Activated B cell treated with CpG ODN at 0.5 μM for 24 hours (primary cell): ENCODE measurements at regions not wholly inside any gene's neighbourhood (a gene's known extent, or its start where the extent isn't known, plus 50 kb on each side); places are given as distances from the start of the nearest gene placed in this dataset.

Experiments used
- ATAC-seq: fragments of 200-7000 bp; cut with Tn5 transposase; one replicate; pipeline ENCODE4 v1.10.0; 2021; ENCODE audit warnings: low read depth, mild to moderate bottlenecking, moderate library complexity
- CTCF ChIA-PET: fragments of 350-600 bp; sonication (Branson Sonifier 250); formaldehyde crosslinking; loops from one replicate; lab custom pipeline; 2021; ENCODE audit warnings: antibody characterized with exemption; lab: Charles Lee
- POLR2A ChIA-PET: fragments of 350-600 bp; sonication (Branson Sonifier 250); formaldehyde crosslinking; loops from one replicate; lab custom pipeline; 2021; ENCODE audit warnings: antibody characterized with exemption; lab: Charles Lee
- DNase-seq: peaks from one replicate; pipeline ENCODE4 v3.0.0; 2022
- H3K27ac Mint-ChIP-seq: one replicate; pipeline ENCODE4 v1.8.0; 2020; ENCODE audit warnings: mixed read lengths
- H3K27me3 Mint-ChIP-seq: one replicate; pipeline ENCODE4 v1.8.0; 2021; ENCODE audit warnings: mixed read lengths
- H3K36me3 Mint-ChIP-seq: one replicate; pipeline ENCODE4 v1.8.0; 2021; ENCODE audit warnings: low read depth, mixed read lengths
- H3K4me1 Mint-ChIP-seq: one replicate; pipeline ENCODE4 v1.8.0; 2021; ENCODE audit warnings: mixed read lengths
- H3K4me3 Mint-ChIP-seq: one replicate; pipeline ENCODE4 v1.8.0; 2020; ENCODE audit warnings: mild to moderate bottlenecking, mixed read lengths
- H3K9me3 Mint-ChIP-seq: one replicate; pipeline ENCODE4 v1.8.0; 2020; ENCODE audit warnings: mixed read lengths
- CTCF ChIP-seq: fragments of 200-600 bp; IDR thresholded peaks from one replicate; pipeline ENCODE4 v1.8.0; 2022; ENCODE audit warnings: antibody characterized with exemption, mild to moderate bottlenecking
- intact Hi-C: fragments of 100-400 bp; cut with micrococcal nuclease; formaldehyde crosslinking; loops from one replicate; pipeline ENCODE4 v1.15.1; 2024

GRCh38 chr12:14138495-14138894, 157.1 kb upstream of the GRIN2B start:
- intact Hi-C loops = loop anchor here (2.0 kb wide), 1 partner anchor 18 kb away; no protein-coding TSS in a partner anchor
- POLR2A ChIA-PET = interaction anchor here (1.7 kb wide), 1 partner anchor 19 kb away, joined by 5 read pairs; no protein-coding TSS in a partner anchor
- no peak for TF ChIP-seq CTCF
- Mint-ChIP-seq H3K27ac (no peak overlapping the region), H3K36me3 (no peaks in the 10 kb centered on the region), H3K27me3 (no peaks in the 10 kb centered on the region), H3K9me3 (no peaks in the 10 kb centered on the region), H3K4me1 (peaks cover under 1% of the 10 kb centered on the region), H3K4me3 (no peak overlapping the region)
- DNase-seq (no peak), ATAC-seq (peak; percentile 74)
- CTCF ChIA-PET = interaction anchor here (1.4 to 1.5 kb wide), 2 partner anchors 18 to 29 kb away, joined by 3 to 5 read pairs; no protein-coding TSS in a partner anchor

- Mint-ChIP-seq H3K27me3 (no peaks in the 10 kb centered on the region), H3K4me1 (peaks cover 51% of the 10 kb centered on the region), H3K4me3 (peak overlapping the region; percentile 11), H3K36me3 (peaks cover 2% of the 10 kb centered on the region), H3K27ac (no peak overlapping the region), H3K9me3 (peaks cover 2% of the 10 kb centered on the region)
- ATAC-seq (no peak), DNase-seq (no peak)
- no peak for TF ChIP-seq CTCF
- intact Hi-C loops = no loop called here
- ChIA-PET POLR2A (interaction anchor here (0.5 kb wide), 1 partner anchor 35 kb away, joined by 4 read pairs; no protein-coding TSS in a partner anchor), CTCF (interaction anchor here (0.7 kb wide), 1 partner anchor 19 kb away, joined by 4 read pairs; no protein-coding TSS in a partner anchor)
Observed at GRCh38 chr12:14148489-14149270, 167.3 kb upstream of the GRIN2B start.

GRCh38 chr12:14153803-14154202, 172.4 kb upstream of the GRIN2B start:
- CTCF ChIA-PET = interaction anchor here (1.5 kb wide), 1 partner anchor 14 kb away, joined by 4 read pairs; no protein-coding TSS in a partner anchor
- TF ChIP-seq CTCF = no peak
- peak; percentile 7 for ATAC-seq
- POLR2A ChIA-PET = interaction anchor here (0.7 kb wide), 1 partner anchor 417 kb away, joined by 3 read pairs; no protein-coding TSS in a partner anchor
- no peaks in the 10 kb centered on the region for H3K27me3 Mint-ChIP-seq
- peaks cover 4% of the 10 kb centered on the region for H3K36me3 Mint-ChIP-seq
- H3K9me3 Mint-ChIP-seq = no peaks in the 10 kb centered on the region
- DNase-seq = no peak
- peaks cover 74% of the 10 kb centered on the region for H3K4me1 Mint-ChIP-seq
- H3K27ac Mint-ChIP-seq = peak overlapping the region; percentile 27
- intact Hi-C loops = loop anchor here (10.0 kb wide), 2 partner anchors 211 to 1391 kb away; partner anchors contain the start of gene ATF7IP
- H3K4me3 Mint-ChIP-seq = peak overlapping the region; percentile 54

- Mint-ChIP-seq H3K27me3 (no peaks in the 10 kb centered on the region), H3K4me1 (peaks cover 72% of the 10 kb centered on the region), H3K27ac (peak overlapping the region; percentile 97), H3K9me3 (no peaks in the 10 kb centered on the region), H3K36me3 (peaks cover 4% of the 10 kb centered on the region), H3K4me3 (peak overlapping the region; percentile 62)
- ATAC-seq (peak; percentile 2), DNase-seq (no peak)
- no peak for TF ChIP-seq CTCF
- ChIA-PET CTCF (interaction anchor here (0.7 to 2.3 kb wide), 5 partner anchors 11 to 45 kb away, joined by 3 to 14 read pairs (median 5); no protein-coding TSS in a partner anchor), POLR2A (interaction anchor here (0.5 to 1.3 kb wide), 8 partner anchors 10 to 1348 kb away, joined by 3 to 14 read pairs (median 4); a partner anchor contains a TSS)
- intact Hi-C loops = loop anchor here (1.0 to 10.0 kb wide), 14 partner anchors 11 to 1388 kb away; partner anchors contain the start of genes ATF7IP, GSG1 and HEBP1
Observed at GRCh38 chr12:14156606-14157005, 175.2 kb upstream of the GRIN2B start.
